H1 (cell line): ENCODE measurements at regions not wholly inside any gene's neighbourhood (a gene's known extent, or its start where the extent isn't known, plus 50 kb on each side); places are given as distances from the start of the nearest gene placed in this dataset.

Experiments used
- CTCF ChIA-PET: fragments of 300-600 bp; sonication (Branson Sonifier 250); formaldehyde crosslinking; loops from one replicate; lab custom pipeline; 2021; ENCODE audit not compliant: partially characterized antibody; lab: Charles Lee
- POLR2A ChIA-PET: fragments of 300-600 bp; sonication (Branson Sonifier 250); formaldehyde crosslinking; loops from one replicate; lab custom pipeline; 2021; ENCODE audit warnings: inconsistent platforms; ENCODE audit not compliant: partially characterized antibody; lab: Charles Lee
- DNase-seq, 2 experiments: peaks; one replicate each; pipeline versions ENCODE4 v3.0.0 to v3.0.0-alpha.2; 2010 to 2022; ENCODE audit warnings: low spot score in 2 of 2, low read depth in 1 of 2, mixed read lengths in 1 of 2
- FAIRE-seq: peaks from 2 replicates; lab custom pipeline; 2011; peaks lifted over from hg19 to GRCh38; lab: Jason Lieb, UNC
- H2AFZ ChIP-seq: 2 replicates; pipeline ENCODE4 v1.8.1; 2012; ENCODE audit warnings: low read length, inconsistent platforms
- H2AK5ac ChIP-seq: 2 replicates; pipeline ENCODE4 v1.6.1; 2013; ENCODE audit warnings: low read depth, low read length
- H2BK120ac ChIP-seq: replicated peaks from 2 replicates; pipeline ENCODE3; 2013; ENCODE audit warnings: low read depth, low read length, inconsistent platforms
- H2BK12ac ChIP-seq: 2 replicates; pipeline ENCODE4 v1.6.1; 2013; ENCODE audit warnings: low read depth, low read length
- H2BK15ac ChIP-seq: 2 replicates; pipeline ENCODE4 v1.6.1; 2013; ENCODE audit warnings: low read length
- H2BK20ac ChIP-seq: 2 replicates; pipeline ENCODE4 v1.6.1; 2013; ENCODE audit warnings: low read length
- H2BK5ac ChIP-seq: 2 replicates; pipeline ENCODE4 v1.6.1; 2013; ENCODE audit warnings: low read depth, low read length
- H3K14ac ChIP-seq: 2 replicates; pipeline ENCODE4 v1.6.1; 2013; ENCODE audit warnings: inconsistent platforms; ENCODE audit not compliant: insufficient read length
- H3K18ac ChIP-seq: 2 replicates; pipeline ENCODE4 v1.6.1; 2013; ENCODE audit warnings: low read length; ENCODE audit errors: extremely low read depth
- H3K23ac ChIP-seq: 2 replicates; pipeline ENCODE4 v1.6.1; 2013; ENCODE audit warnings: inconsistent platforms; ENCODE audit not compliant: insufficient read length
- H3K23me2 ChIP-seq: 2 replicates; pipeline ENCODE4 v1.6.1; 2013; ENCODE audit warnings: low read depth, low read length
- H3K27ac ChIP-seq: 2 replicates; pipeline ENCODE4 v1.6.1; 2011; ENCODE audit warnings: low read depth, low read length, inconsistent platforms
- H3K27me3 ChIP-seq, 4 experiments: replicated peaks in 1 of 4; 1 replicate in 1 of 4; 2 replicates in 3 of 4; pipeline versions ENCODE4 v1.6.1 to v1.8.1; 2011 to 2013; ENCODE audit warnings: low read length in 3 of 4, mild to moderate bottlenecking in 3 of 4, inconsistent platforms in 2 of 4, mixed read lengths in 2 of 4, moderate library complexity in 1 of 4; ENCODE audit not compliant: control insufficient read depth in 3 of 4, insufficient read depth in 3 of 4; ENCODE audit errors: extremely low read depth in 1 of 4
- H3K36me3 ChIP-seq, 4 experiments: 2 replicates each; pipeline versions ENCODE4 v1.6.1 to v1.8.1; 2011 to 2013; ENCODE audit warnings: mild to moderate bottlenecking in 4 of 4, low read length in 3 of 4, moderate library complexity in 2 of 4, control low read depth in 1 of 4, inconsistent platforms in 1 of 4; ENCODE audit not compliant: insufficient read depth in 4 of 4, control insufficient read depth in 2 of 4
- H3K4ac ChIP-seq: replicated peaks from 2 replicates; pipeline ENCODE3; 2013; ENCODE audit warnings: low read length, low read depth, mixed read lengths, inconsistent platforms; ENCODE audit not compliant: insufficient read length
- H3K4me1 ChIP-seq, 4 experiments: replicated peaks in 1 of 4; 1 replicate in 1 of 4; 2 replicates in 3 of 4; pipeline versions ENCODE4 v1.6.1 to v1.8.1; 2011 to 2013; ENCODE audit warnings: low read length in 3 of 4, inconsistent platforms in 2 of 4, mixed read lengths in 1 of 4; ENCODE audit not compliant: insufficient read depth in 4 of 4, control insufficient read depth in 3 of 4
- H3K4me2 ChIP-seq, 2 experiments: 2 replicates each; pipeline versions ENCODE4 v1.6.1 to v1.8.1; 2011 to 2013; ENCODE audit warnings: low read depth in 2 of 2, low read length in 2 of 2, control low read depth in 1 of 2, inconsistent platforms in 1 of 2, mild to moderate bottlenecking in 1 of 2; ENCODE audit not compliant: insufficient read depth in 1 of 2
- H3K4me3 ChIP-seq, 4 experiments: fragments of 200-600, 300-600 bp in 1 of 4; sonication (generic), shearing (Covaris generic), sonication (Bioruptor Twin) in 1 of 4; 2 replicates each; pipeline versions ENCODE4 v1.5.1 to v1.8.1; 2011 to 2016; ENCODE audit warnings: low read length in 4 of 4, low read depth in 3 of 4, control low read depth in 2 of 4, inconsistent platforms in 2 of 4, mild to moderate bottlenecking in 2 of 4, mixed read lengths in 1 of 4, moderate library complexity in 1 of 4; ENCODE audit not compliant: insufficient read depth in 2 of 4; ENCODE audit errors: extremely low read depth in 1 of 4
- H3K56ac ChIP-seq: replicated peaks from 2 replicates; pipeline ENCODE3; 2013; ENCODE audit warnings: low read depth, mild to moderate bottlenecking, mixed read lengths, low read length, inconsistent platforms; ENCODE audit not compliant: insufficient read length
- H3K79me1 ChIP-seq: 2 replicates; pipeline ENCODE4 v1.6.1; 2013; ENCODE audit warnings: low read depth, low read length, control low read depth
- H3K79me2 ChIP-seq, 2 experiments: 2 replicates each; pipeline versions ENCODE4 v1.6.1 to v1.8.1; 2012 to 2013; ENCODE audit warnings: low read length in 2 of 2, mild to moderate bottlenecking in 2 of 2, inconsistent platforms in 1 of 2; ENCODE audit not compliant: insufficient read depth in 2 of 2, control insufficient read depth in 1 of 2
- H3K9ac ChIP-seq, 4 experiments: replicated peaks in 1 of 4; 1 replicate in 1 of 4; 2 replicates in 3 of 4; pipeline versions ENCODE4 v1.6.1 to v1.8.1; 2011 to 2013; ENCODE audit warnings: low read depth in 3 of 4, low read length in 3 of 4, control low read depth in 2 of 4, mild to moderate bottlenecking in 2 of 4, moderate library complexity in 2 of 4, inconsistent platforms in 1 of 4; ENCODE audit errors: extremely low read depth in 1 of 4
- H3K9me3 ChIP-seq, 2 experiments: 2 replicates each; pipeline versions ENCODE4 v1.6.1 to v1.8.1; 2012 to 2013; ENCODE audit warnings: mild to moderate bottlenecking in 2 of 2, moderate library complexity in 2 of 2, control low read depth in 1 of 2, inconsistent platforms in 1 of 2, low read depth in 1 of 2, low read length in 1 of 2, mixed read lengths in 1 of 2; ENCODE audit not compliant: insufficient read depth in 2 of 2
- H4K20me1 ChIP-seq, 2 experiments: replicated peaks in 1 of 2; 2 replicates each; pipeline versions ENCODE3 to v1.8.1; 2011 to 2013; ENCODE audit warnings: inconsistent platforms in 2 of 2, low read length in 2 of 2, mild to moderate bottlenecking in 1 of 2; ENCODE audit not compliant: insufficient read depth in 2 of 2, control insufficient read depth in 1 of 2
- H4K5ac ChIP-seq: 2 replicates; pipeline ENCODE4 v1.6.1; 2013; ENCODE audit warnings: low read length, low read depth, mixed read lengths, inconsistent platforms; ENCODE audit not compliant: insufficient read length
- H4K8ac ChIP-seq: 2 replicates; pipeline ENCODE4 v1.8.0; 2013; ENCODE audit warnings: mild to moderate bottlenecking, moderate library complexity, low read length, inconsistent platforms; ENCODE audit not compliant: insufficient read depth; ENCODE audit errors: extremely low read depth
- H4K91ac ChIP-seq: replicated peaks from 2 replicates; pipeline ENCODE3; 2013; ENCODE audit warnings: low read length, mixed read lengths, inconsistent platforms; ENCODE audit not compliant: insufficient read length
- ATF3 ChIP-seq: IDR thresholded peaks from 2 replicates; pipeline ENCODE4 v1.6.1; 2011; ENCODE audit warnings: low read depth, mild to moderate bottlenecking, low read length; ENCODE audit not compliant: insufficient read depth
- CHD1 ChIP-seq: IDR thresholded peaks from 2 replicates; pipeline ENCODE4 v1.6.1; 2012; ENCODE audit warnings: low read depth, low read length, improper control_type of control experiment
- CHD2 ChIP-seq: IDR thresholded peaks from 2 replicates; pipeline ENCODE4 v1.6.1; 2012; ENCODE audit warnings: low read length, improper control_type of control experiment
- GABPA ChIP-seq: IDR thresholded peaks from 2 replicates; pipeline ENCODE4 v1.6.1; 2011; ENCODE audit warnings: mild to moderate bottlenecking, low read length, moderate library complexity, borderline replicate concordance; ENCODE audit not compliant: insufficient read depth
- JUN ChIP-seq: IDR thresholded peaks from 2 replicates; pipeline ENCODE4 v1.6.1; 2011; ENCODE audit warnings: low read depth, mild to moderate bottlenecking, improper control_type of control experiment, low read length
- MAX ChIP-seq: IDR thresholded peaks from 2 replicates; pipeline ENCODE4 v1.6.1; 2012; ENCODE audit warnings: inconsistent platforms
- NRF1 ChIP-seq: IDR thresholded peaks from 2 replicates; pipeline ENCODE4 v1.6.1; 2011; ENCODE audit warnings: mild to moderate bottlenecking, low read depth, low read length, improper control_type of control experiment
- POLR2AphosphoS5 ChIP-seq: IDR thresholded peaks from 2 replicates; pipeline ENCODE4 v1.6.1; 2011; ENCODE audit warnings: low read depth, low read length
- RNF2 ChIP-seq: fragments of 200-900, 300-1000 bp; sonication (generic); IDR thresholded peaks from 2 replicates; pipeline ENCODE4 v1.7.1; 2016; ENCODE audit warnings: borderline replicate concordance, low read depth, mild to moderate bottlenecking, antibody characterized with exemption, low read length; ENCODE audit not compliant: poor library complexity, severe bottlenecking; ENCODE audit errors: missing control alignments
- RXRA ChIP-seq: IDR thresholded peaks from 2 replicates; pipeline ENCODE4 v1.6.1; 2011; ENCODE audit warnings: low read depth, mild to moderate bottlenecking, low read length, moderate library complexity; ENCODE audit not compliant: insufficient read depth
- SIN3A ChIP-seq, 2 experiments: IDR thresholded peaks in 1 of 2; conservative IDR thresholded peaks in 1 of 2; 2 replicates each; pipeline ENCODE4 v1.6.1; 2011 to 2012; ENCODE audit warnings: low read length in 2 of 2, improper control_type of control experiment in 1 of 2, low read depth in 1 of 2, mild to moderate bottlenecking in 1 of 2
- SP4 ChIP-seq: IDR thresholded peaks from 2 replicates; pipeline ENCODE4 v1.6.1; 2012; ENCODE audit warnings: low read length, inconsistent platforms
- TCF12 ChIP-seq: IDR thresholded peaks from 2 replicates; pipeline ENCODE4 v1.6.1; 2011; ENCODE audit warnings: low read depth, mild to moderate bottlenecking, low read length
- WGBS, 2 experiments: shearing (Covaris generic) in 1 of 2; methylation state at CpG; one replicate each; pipeline versions ENCODE4 v1.1.6 to v1.1.7; 2013 to 2015; ENCODE audit warnings: low lambda C conversion rate in 2 of 2, mixed read lengths in 2 of 2, inconsistent platforms in 1 of 2, low coverage in 1 of 2, missing lambda C conversion rate in 1 of 2; ENCODE audit not compliant: insufficient replicate concordance in 2 of 2, insufficient coverage in 1 of 2, insufficient read length in 1 of 2; ENCODE audit errors: extremely low coverage in 1 of 2, missing lambda C conversion rate in 1 of 2; 5-methylcytosine and 5-hydroxymethylcytosine counted together

- no peak overlapping the region for H4K5ac ChIP-seq
- H3K9me3 ChIP-seq: no peaks in the 10 kb centered on the region
- no peak overlapping the region for H3K14ac ChIP-seq
- H2AFZ ChIP-seq: no peak overlapping the region
- FAIRE-seq (no peak), DNase-seq (no peak)
- H3K23ac ChIP-seq: no peak overlapping the region
- H3K4ac ChIP-seq: no peak overlapping the region
- H2BK20ac ChIP-seq: no peak overlapping the region
- no peak overlapping the region for H2AK5ac ChIP-seq
- no peak overlapping the region for H2BK15ac ChIP-seq
- ChIA-PET CTCF (interaction anchor here (0.6 kb wide), 1 partner anchor 115 kb away, joined by 3 read pairs; no protein-coding TSS in a partner anchor), POLR2A (no interaction called here)
- H4K91ac ChIP-seq: no peak overlapping the region
- H3K4me1 ChIP-seq: no peaks in the 10 kb centered on the region; a peak in 1 of 7 replicates
- H4K8ac ChIP-seq: no peak overlapping the region
- H4K20me1 ChIP-seq: no peaks in the 10 kb centered on the region
- H2BK12ac ChIP-seq: no peak overlapping the region
- H3K27me3 ChIP-seq: no peaks in the 10 kb centered on the region
- H3K23me2 ChIP-seq: no peaks in the 10 kb centered on the region
- no peak overlapping the region for H3K4me3 ChIP-seq
- H3K27ac ChIP-seq: no peak overlapping the region
- no peak overlapping the region for H2BK120ac ChIP-seq
- H3K9ac ChIP-seq: no peak overlapping the region
- H3K56ac ChIP-seq: no peak overlapping the region
- 100% methylated on average over 1 of the region's 1 CpG; no CpG with 5 or more reads in 1 of the 2 experiments for WGBS, 2 experiments
- no peaks in the 10 kb centered on the region for H3K79me1 ChIP-seq
- no peak overlapping the region for H3K4me2 ChIP-seq
- H3K18ac ChIP-seq: no peak overlapping the region
- H3K79me2 ChIP-seq: no peaks in the 10 kb centered on the region
- no peak overlapping the region for H2BK5ac ChIP-seq
- TF ChIP-seq JUN: no peak
- TF ChIP-seq GABPA: no peak
- no peak for TF ChIP-seq CHD1
- no peak for TF ChIP-seq MAX
- no peak for TF ChIP-seq RNF2
- no peak for TF ChIP-seq TCF12
- no peak for TF ChIP-seq POLR2AphosphoS5
- TF ChIP-seq NRF1: no peak
- no peak for TF ChIP-seq CHD2
- no peak for TF ChIP-seq SP4
- TF ChIP-seq RXRA: no peak
- TF ChIP-seq SIN3A (conservative IDR thresholded peaks at IDR 0.05 in 1 of 2, IDR thresholded peaks at IDR 0.05 in 1 of 2; ENCODE audit: low read depth in 1 of 2, low read length in 2 of 2): no peak
- TF ChIP-seq ATF3: no peak
- H3K36me3 ChIP-seq: no peaks in the 10 kb centered on the region
Measured at GRCh38 chr12:89994911-89995310, 286.3 kb upstream of the ATP2B1 start.
